ENCODE measurements at regions not wholly inside any gene's neighbourhood (a gene's known extent, or its start where the extent isn't known, plus 50 kb on each side); places are given as distances from the start of the nearest gene placed in this dataset.

- TF ChIP-seq SP1 (IDR thresholded peaks at IDR 0.05; ENCODE audit: low read depth) (no peak), CTCF (IDR thresholded peaks at IDR 0.05 in 2 of 3, conservative IDR thresholded peaks at IDR 0.05 in 1 of 3; ENCODE audit: borderline replicate concordance in 1 of 3, insufficient read depth in 1 of 3, low read depth in 2 of 3, low read length in 2 of 3) (no peak), RAD21 (IDR thresholded peaks at IDR 0.05; ENCODE audit: low read depth) (no peak)
Measured at GRCh38 chr2:109703077-109703476, 88.9 kb downstream of the SOWAHC start.
